ENCODE measurements at regions not wholly inside any gene's neighbourhood (a gene's known extent, or its start where the extent isn't known, plus 50 kb on each side); places are given as distances from the start of the nearest gene placed in this dataset.

DNA sequence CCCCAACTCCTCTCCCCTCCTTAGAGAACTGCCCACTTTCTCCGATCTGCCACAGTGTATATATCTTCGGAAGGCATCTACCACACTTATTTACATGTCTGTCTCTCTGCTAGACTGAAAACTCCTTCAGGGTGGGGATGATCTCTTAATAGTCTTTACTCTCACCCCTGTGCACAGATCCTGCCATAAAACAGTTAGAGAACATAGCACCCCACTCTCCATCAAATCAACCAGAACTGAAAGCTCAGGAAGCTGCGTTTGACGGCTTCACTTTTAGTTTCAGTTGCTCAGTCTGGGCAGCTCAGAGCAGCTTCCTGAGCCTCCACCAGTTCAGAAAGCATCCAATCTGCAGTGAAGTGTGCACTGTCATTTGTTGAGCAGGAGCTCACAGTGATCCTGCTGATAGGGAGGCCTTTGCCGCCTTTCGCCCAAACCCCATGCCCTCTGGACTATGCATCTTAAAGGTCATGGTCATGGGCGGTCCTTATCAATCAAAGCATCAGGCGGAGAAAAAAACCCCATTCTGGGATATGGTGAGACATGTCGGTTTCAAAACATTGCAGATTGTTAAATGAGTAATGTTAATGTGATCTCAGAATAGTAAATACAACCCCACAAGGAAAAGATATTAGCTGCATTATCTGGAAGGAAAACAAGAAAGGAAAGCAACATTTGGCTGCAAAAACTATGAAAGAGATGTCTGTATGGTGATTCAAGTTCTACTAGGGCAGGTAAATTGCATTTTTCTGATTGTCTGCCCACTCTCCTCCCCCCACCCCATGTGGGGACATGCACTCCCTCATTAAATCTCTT is 167.1 kb upstream of the ADO start:
- Histone ChIP-seq H3K27me3 (ENCODE audit: control insufficient read depth, insufficient read depth, low read length, poor library complexity, severe bottlenecking) (no peaks in the 10 kb centered on the region), H3K9ac (ENCODE audit: extremely low read depth, low read length, poor library complexity, severe bottlenecking) (no peak overlapping the region), H3K36me3 (ENCODE audit: control insufficient read depth, insufficient read depth, low read length) (no peaks in the 10 kb centered on the region), H3K4me1 (ENCODE audit: control insufficient read depth, insufficient read depth, low read length) (no peaks in the 10 kb centered on the region), H3K9me3 (ENCODE audit: control insufficient read depth, low read length) (no peaks in the 10 kb centered on the region), H3K4me3 (ENCODE audit: low read length) (no peak overlapping the region), H3K27ac (ENCODE audit: low read depth, low read length) (no peak overlapping the region)
- no peak for DNase-seq
- no peaks in the 10 kb centered on the region for H3K27me3 Mint-ChIP-seq (ENCODE audit: insufficient read depth)
- no peaks in the 10 kb centered on the region for H3K9me3 Mint-ChIP-seq
- peaks cover 5% of the 10 kb centered on the region for H3K4me1 Mint-ChIP-seq
- TF ChIP-seq, protein P1, sequence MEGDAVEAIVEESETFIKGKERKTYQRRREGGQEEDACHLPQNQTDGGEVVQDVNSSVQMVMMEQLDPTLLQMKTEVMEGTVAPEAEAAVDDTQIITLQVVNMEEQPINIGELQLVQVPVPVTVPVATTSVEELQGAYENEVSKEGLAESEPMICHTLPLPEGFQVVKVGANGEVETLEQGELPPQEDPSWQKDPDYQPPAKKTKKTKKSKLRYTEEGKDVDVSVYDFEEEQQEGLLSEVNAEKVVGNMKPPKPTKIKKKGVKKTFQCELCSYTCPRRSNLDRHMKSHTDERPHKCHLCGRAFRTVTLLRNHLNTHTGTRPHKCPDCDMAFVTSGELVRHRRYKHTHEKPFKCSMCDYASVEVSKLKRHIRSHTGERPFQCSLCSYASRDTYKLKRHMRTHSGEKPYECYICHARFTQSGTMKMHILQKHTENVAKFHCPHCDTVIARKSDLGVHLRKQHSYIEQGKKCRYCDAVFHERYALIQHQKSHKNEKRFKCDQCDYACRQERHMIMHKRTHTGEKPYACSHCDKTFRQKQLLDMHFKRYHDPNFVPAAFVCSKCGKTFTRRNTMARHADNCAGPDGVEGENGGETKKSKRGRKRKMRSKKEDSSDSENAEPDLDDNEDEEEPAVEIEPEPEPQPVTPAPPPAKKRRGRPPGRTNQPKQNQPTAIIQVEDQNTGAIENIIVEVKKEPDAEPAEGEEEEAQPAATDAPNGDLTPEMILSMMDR (conservative IDR thresholded peaks at IDR 0.05), result no peak
- no peak overlapping the region for H3K27ac Mint-ChIP-seq
- 93 to 100% methylated on average over 1 to 9 of the region's 9 CpGs for WGBS, 2 experiments (ENCODE audit: insufficient coverage in 1 of 2, insufficient read length in 1 of 2)
- no peaks in the 10 kb centered on the region for H3K36me3 Mint-ChIP-seq (ENCODE audit: low read depth)
- H3K4me3 Mint-ChIP-seq, result no peak overlapping the region

DNA sequence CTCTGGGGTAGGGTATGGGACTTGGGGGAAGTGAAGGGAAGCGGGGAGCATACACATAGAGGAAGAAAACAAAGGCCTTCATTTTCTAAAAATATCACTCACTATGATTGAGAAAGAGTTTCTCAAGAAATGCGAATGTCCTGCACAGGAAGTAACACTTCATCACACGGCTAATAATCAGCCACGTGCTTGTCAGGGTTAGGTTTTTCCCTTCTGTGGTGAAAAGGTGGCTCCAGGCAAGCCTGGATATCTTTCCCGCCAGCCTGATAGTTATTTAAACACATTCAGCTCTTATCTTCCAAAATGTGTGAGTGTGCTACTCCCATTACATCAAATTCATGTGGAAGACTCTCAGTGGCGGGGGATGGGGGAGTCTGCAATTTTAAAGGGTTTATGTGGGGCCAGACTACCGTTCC is 166.4 kb upstream of the ADO start:
- Histone ChIP-seq H3K4me3 (ENCODE audit: low read length) (no peak overlapping the region), H3K36me3 (ENCODE audit: control insufficient read depth, insufficient read depth, low read length) (no peaks in the 10 kb centered on the region), H3K9ac (ENCODE audit: extremely low read depth, low read length, poor library complexity, severe bottlenecking) (no peak overlapping the region), H3K27ac (ENCODE audit: low read depth, low read length) (no peak overlapping the region), H3K9me3 (ENCODE audit: control insufficient read depth, low read length) (no peaks in the 10 kb centered on the region), H3K27me3 (ENCODE audit: control insufficient read depth, insufficient read depth, low read length, poor library complexity, severe bottlenecking) (no peaks in the 10 kb centered on the region), H3K4me1 (ENCODE audit: control insufficient read depth, insufficient read depth, low read length) (no peaks in the 10 kb centered on the region)
- no peak for DNase-seq
- H3K4me1 Mint-ChIP-seq, result peaks cover 5% of the 10 kb centered on the region
- H3K4me3 Mint-ChIP-seq, result no peak overlapping the region
- TF ChIP-seq, protein P1 (conservative IDR thresholded peaks at IDR 0.05), result no peak
- no peaks in the 10 kb centered on the region for H3K27me3 Mint-ChIP-seq (ENCODE audit: insufficient read depth)
- H3K9me3 Mint-ChIP-seq, result no peaks in the 10 kb centered on the region
- WGBS, 2 experiments (ENCODE audit: insufficient coverage in 1 of 2, insufficient read length in 1 of 2), result 88 to 92% methylated on average over 2 to 6 of the region's 7 CpGs
- no peak overlapping the region for H3K27ac Mint-ChIP-seq
- no peaks in the 10 kb centered on the region for H3K36me3 Mint-ChIP-seq (ENCODE audit: low read depth)

DNA sequence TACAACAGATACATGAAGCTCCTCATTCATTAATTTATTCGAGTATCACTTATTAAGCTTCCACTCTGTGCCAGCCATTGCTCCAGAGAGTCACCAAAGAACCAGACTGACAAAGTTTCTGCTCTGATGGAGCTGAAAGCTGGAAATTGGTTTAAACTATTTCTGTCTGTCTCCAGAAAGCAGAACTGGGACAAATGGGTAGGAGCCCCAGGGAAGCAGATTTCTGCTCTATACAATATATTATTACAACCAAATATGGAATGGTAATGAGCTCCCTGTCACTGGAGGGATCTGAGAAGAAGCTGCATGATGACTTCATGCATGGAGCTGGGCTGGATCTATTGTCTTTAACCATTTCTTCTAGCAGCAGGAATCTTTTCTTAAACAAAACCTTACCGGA is 165.4 kb upstream of the ADO start:
- Histone ChIP-seq H3K27me3 (ENCODE audit: control insufficient read depth, insufficient read depth, low read length, poor library complexity, severe bottlenecking) (no peaks in the 10 kb centered on the region), H3K9me3 (ENCODE audit: control insufficient read depth, low read length) (no peaks in the 10 kb centered on the region), H3K36me3 (ENCODE audit: control insufficient read depth, insufficient read depth, low read length) (no peaks in the 10 kb centered on the region), H3K9ac (ENCODE audit: extremely low read depth, low read length, poor library complexity, severe bottlenecking) (no peak overlapping the region), H3K4me3 (ENCODE audit: low read length) (no peak overlapping the region), H3K27ac (ENCODE audit: low read depth, low read length) (no peak overlapping the region), H3K4me1 (ENCODE audit: control insufficient read depth, insufficient read depth, low read length) (no peaks in the 10 kb centered on the region)
- Mint-ChIP-seq H3K27ac (no peak overlapping the region), H3K27me3 (ENCODE audit: insufficient read depth) (no peaks in the 10 kb centered on the region), H3K36me3 (ENCODE audit: low read depth) (no peaks in the 10 kb centered on the region), H3K4me1 (no peaks in the 10 kb centered on the region), H3K9me3 (no peaks in the 10 kb centered on the region), H3K4me3 (no peak overlapping the region)
- TF ChIP-seq, protein P1 (conservative IDR thresholded peaks at IDR 0.05), result no peak
- no peak for DNase-seq
- WGBS, 2 experiments (ENCODE audit: insufficient coverage in 1 of 2, insufficient read length in 1 of 2), result 91 to 100% methylated on average over 1 to 2 of the region's 2 CpGs

All from endodermal cell (in vitro differentiated cells).